GM21447 (cell line): ENCODE measurements at regions not wholly inside any gene's neighbourhood (a gene's known extent, or its start where the extent isn't known, plus 50 kb on each side); places are given as distances from the start of the nearest gene placed in this dataset.

Experiments used
- ATAC-seq: cut with Tn5 transposase; IDR thresholded peaks from one replicate; pipeline ENCODE4 v1.9.1; 2021; ENCODE audit not compliant: unreplicated experiment

DNA sequence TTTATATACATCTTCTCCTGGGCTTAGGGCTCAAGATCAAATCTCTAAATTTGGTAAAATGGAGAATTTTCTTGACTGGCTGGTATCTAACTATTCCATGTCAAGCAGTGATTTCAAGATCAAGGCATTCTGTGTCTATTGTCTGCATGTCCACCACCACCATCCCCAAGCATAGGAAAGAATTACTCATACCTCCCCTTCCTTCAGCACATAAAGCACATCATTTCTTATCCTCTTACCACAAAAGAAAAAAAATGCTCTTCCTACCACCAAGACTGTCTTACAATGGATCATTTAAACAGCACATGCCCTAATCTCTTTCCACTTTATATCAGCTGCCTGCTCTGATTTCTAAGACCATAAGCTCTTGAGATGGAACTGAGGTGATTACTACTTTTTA, 470.5 kb upstream of the THBS1 start:
- no peak for ATAC-seq

GRCh38 chr15:39110746-39111145, 470.1 kb upstream of the THBS1 start:
- ATAC-seq, result no peak

- no peak for ATAC-seq
These were observed 467.1 kb upstream of the THBS1 start for GRCh38 chr15:39113741-39114140.

GRCh38 chr15:39114690-39115378, 466.0 kb upstream of the THBS1 start:
- ATAC-seq, result no peak

DNA sequence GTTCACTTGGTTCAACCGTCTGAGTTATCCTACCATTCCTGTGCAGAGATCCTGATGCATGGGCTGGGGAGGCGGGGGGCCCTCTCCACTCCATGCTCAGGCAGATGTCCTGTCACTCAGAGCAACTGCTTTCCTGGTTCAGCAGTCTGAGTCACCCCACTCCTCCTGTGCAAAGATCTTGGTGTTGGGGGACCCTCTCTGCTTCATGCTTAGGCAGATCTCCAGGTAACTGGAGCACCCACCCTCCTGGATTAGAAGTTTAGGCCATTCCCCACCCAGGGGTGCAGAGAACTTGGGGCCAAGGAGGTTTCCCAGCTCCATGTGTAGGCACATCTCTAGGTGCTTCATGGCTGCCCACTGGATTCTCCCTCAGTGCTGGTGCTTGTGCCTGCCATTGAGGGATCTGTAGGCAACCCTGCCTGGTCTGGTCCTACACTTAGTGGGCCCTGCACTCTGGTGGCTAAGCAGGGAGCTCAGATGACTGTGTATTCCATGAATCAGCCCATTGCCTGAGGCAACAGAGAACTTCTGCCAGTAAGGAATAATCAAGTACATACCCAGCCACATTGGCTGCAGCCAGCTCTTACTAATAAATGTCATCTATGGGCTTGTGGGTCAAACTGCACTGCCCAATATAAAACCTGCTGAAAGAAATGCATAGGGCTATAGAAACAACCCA, 465.4 kb upstream of the THBS1 start:
- no peak for ATAC-seq

DNA sequence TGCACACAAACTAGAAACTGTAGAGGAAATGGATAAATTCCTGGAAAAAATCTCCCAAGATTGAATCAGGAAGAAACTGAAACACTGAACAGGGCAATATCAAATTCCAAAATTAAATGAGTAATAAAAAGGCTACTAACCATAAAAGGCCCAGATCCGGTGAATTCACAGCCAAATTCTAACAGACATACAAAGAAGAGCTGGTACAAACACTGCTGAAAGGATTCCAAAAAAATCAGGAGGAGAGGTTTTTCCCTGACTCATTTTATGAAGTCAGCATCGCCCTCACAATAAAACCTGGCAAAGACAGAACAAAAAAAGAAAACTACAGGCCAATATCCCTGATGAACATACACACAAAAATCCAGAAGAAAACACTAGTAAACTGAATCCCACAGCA, 462.4 kb upstream of the THBS1 start:
- no peak for ATAC-seq

- no peak for ATAC-seq
These were observed 456.7 kb upstream of the THBS1 start for GRCh38 chr15:39124155-39124552.

GRCh38 chr15:39124553-39125171, 456.2 kb upstream of the THBS1 start:
- ATAC-seq, result no peak

- no peak for ATAC-seq
These were observed 455.7 kb upstream of the THBS1 start for GRCh38 chr15:39125226-39125625.

GRCh38 chr15:39125904-39126303, 455.0 kb upstream of the THBS1 start:
- ATAC-seq, result no peak

DNA sequence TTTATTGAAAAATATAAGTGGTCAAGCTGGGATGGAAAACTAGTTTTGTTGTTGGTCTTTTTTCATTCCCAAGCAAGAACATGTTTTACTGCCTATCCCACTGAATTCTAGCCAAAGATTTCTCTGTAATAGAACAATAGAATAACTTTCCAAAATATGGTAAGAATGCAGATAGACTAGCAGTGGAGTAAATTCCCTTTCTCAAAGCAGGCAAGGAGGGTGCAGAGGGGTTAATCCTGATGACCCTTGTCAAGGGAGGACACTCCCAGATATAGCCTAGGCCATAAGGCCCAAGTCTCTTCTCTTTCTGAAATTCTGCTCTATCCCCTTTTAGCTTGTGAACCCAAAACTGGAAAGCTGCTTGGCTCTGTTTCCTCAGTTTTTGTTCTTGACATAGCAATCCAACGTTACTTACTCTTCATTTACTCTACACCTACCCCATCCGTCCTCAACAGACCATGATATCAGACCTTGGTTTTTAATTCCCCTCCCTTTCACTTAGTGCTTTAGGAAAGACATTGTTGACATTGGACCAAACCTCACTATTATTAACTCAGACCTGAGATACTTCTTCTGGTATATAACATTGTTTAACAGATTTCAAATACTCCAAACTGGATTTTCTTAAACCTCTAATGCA, 453.6 kb upstream of the THBS1 start:
- ATAC-seq, result no peak

GRCh38 chr15:39127925-39128617, 452.8 kb upstream of the THBS1 start:
- no peak for ATAC-seq

DNA sequence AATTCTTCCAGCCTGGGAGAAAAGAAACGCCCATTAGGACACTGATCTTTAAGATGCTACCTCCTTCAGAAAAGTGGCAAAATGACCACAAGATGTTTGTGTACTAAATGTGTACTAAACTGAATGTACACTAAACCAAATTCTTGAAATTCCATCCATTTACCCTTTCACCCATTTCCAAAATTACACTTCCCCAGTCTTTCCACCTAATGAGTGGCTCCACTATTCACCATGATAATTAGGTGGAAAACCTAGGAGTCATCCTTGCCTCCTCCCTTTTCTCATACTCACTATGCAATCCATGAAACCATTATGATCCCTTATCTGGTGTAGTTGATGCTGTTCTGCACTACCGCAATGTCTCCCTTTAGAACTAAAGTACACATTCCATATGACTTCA, 452.1 kb upstream of the THBS1 start:
- no peak for ATAC-seq

GRCh38 chr15:39130556-39131379, 450.1 kb upstream of the THBS1 start:
- no peak for ATAC-seq

- ATAC-seq, result no peak
These were observed 449.3 kb upstream of the THBS1 start for GRCh38 chr15:39131609-39132008.

- ATAC-seq, result no peak
These were observed 448.8 kb upstream of the THBS1 start for GRCh38 chr15:39132070-39132469.

GRCh38 chr15:39132954-39133600, 447.8 kb upstream of the THBS1 start:
- no peak for ATAC-seq

DNA sequence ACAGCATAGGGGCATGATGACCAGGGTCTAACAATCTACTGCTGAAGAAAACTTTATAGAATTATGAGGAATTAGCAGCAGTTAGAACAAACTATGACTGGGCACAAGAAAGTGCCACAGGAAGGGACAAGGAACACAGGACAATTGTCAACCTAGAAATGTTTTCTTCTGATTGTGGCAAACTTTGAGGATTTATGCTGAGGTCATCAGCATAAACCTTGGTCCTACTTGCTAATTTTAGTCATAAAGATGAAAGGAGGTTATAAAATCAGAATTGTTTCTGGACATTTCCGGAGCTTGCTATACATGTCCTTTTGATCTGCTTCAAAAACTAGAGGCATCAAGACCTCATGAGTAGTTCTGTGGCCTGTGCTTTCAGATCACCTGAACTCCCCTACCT, 446.6 kb upstream of the THBS1 start:
- ATAC-seq, result no peak

GRCh38 chr15:39135989-39136388, 444.9 kb upstream of the THBS1 start:
- no peak for ATAC-seq
